ENCODE measurements at regions not wholly inside any gene's neighbourhood (a gene's known extent, or its start where the extent isn't known, plus 50 kb on each side); places are given as distances from the start of the nearest gene placed in this dataset.
"Not testable (repeated sequence)": the region's sequence is repeated elsewhere in the genome, so short reads cannot be mapped to it uniquely, and the experiment has no call there.

- Histone ChIP-seq H2AFZ (ENCODE audit: low read depth, low read length, poor library complexity, severe bottlenecking) (no peak overlapping the region), H3K4me2 (ENCODE audit: low read length) (no peak overlapping the region), H3K36me3 (ENCODE audit: control insufficient read depth in 1 of 2, insufficient read depth in 2 of 2, low read length in 2 of 2) (no peaks in the 10 kb centered on the region), H3K79me2 (ENCODE audit: insufficient read depth, low read length) (no peaks in the 10 kb centered on the region), H3K27ac (ENCODE audit: low read depth, low read length) (no peak overlapping the region), H3K9me3 (ENCODE audit: control insufficient read depth in 1 of 2, insufficient read depth in 1 of 2, low read depth in 1 of 2, low read length in 2 of 2) (peaks cover 14 to 26% of the 10 kb centered on the region in 2 experiments; a peak in 2 of 4 replicates), H3K9ac (ENCODE audit: low read length) (no peak overlapping the region), H3K4me3 (replicated peaks in 1 of 2; ENCODE audit: low read depth in 1 of 2, low read length in 2 of 2) (no peak overlapping the region), H3K9me2 (ENCODE audit: insufficient read depth) (no peaks in the 10 kb centered on the region), H3K4me1 (ENCODE audit: control insufficient read depth in 1 of 2, insufficient read depth in 2 of 2, low read length in 2 of 2) (no peaks in the 10 kb centered on the region), H3K27me3 (ENCODE audit: insufficient read depth, low read length) (no peaks in the 10 kb centered on the region), H4K20me1 (ENCODE audit: insufficient read depth) (no peaks in the 10 kb centered on the region)
- CTCF ChIA-PET = no interaction called here
- TF ChIP-seq, protein P1, sequence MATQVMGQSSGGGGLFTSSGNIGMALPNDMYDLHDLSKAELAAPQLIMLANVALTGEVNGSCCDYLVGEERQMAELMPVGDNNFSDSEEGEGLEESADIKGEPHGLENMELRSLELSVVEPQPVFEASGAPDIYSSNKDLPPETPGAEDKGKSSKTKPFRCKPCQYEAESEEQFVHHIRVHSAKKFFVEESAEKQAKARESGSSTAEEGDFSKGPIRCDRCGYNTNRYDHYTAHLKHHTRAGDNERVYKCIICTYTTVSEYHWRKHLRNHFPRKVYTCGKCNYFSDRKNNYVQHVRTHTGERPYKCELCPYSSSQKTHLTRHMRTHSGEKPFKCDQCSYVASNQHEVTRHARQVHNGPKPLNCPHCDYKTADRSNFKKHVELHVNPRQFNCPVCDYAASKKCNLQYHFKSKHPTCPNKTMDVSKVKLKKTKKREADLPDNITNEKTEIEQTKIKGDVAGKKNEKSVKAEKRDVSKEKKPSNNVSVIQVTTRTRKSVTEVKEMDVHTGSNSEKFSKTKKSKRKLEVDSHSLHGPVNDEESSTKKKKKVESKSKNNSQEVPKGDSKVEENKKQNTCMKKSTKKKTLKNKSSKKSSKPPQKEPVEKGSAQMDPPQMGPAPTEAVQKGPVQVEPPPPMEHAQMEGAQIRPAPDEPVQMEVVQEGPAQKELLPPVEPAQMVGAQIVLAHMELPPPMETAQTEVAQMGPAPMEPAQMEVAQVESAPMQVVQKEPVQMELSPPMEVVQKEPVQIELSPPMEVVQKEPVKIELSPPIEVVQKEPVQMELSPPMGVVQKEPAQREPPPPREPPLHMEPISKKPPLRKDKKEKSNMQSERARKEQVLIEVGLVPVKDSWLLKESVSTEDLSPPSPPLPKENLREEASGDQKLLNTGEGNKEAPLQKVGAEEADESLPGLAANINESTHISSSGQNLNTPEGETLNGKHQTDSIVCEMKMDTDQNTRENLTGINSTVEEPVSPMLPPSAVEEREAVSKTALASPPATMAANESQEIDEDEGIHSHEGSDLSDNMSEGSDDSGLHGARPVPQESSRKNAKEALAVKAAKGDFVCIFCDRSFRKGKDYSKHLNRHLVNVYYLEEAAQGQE (IDR thresholded peaks at IDR 0.05; ENCODE audit: low read depth) = no peak
- TF ChIP-seq TCF7L2 (IDR thresholded peaks at IDR 0.05; ENCODE audit: borderline replicate concordance, extremely low read depth, insufficient read depth, insufficient read length) (no peak), POLR2A (IDR thresholded peaks at IDR 0.05; ENCODE audit: borderline replicate concordance, extremely low read depth, insufficient read depth, insufficient read length) (no peak), CBX3 (IDR thresholded peaks at IDR 0.05; ENCODE audit: low read depth) (no peak), ZFX (IDR thresholded peaks at IDR 0.05) (no peak), ELF1 (IDR thresholded peaks at IDR 0.05; ENCODE audit: borderline replicate concordance, low read depth) (no peak), SIN3A (IDR thresholded peaks at IDR 0.05; ENCODE audit: low read depth) (no peak)
- TF ChIP-seq, protein P2, sequence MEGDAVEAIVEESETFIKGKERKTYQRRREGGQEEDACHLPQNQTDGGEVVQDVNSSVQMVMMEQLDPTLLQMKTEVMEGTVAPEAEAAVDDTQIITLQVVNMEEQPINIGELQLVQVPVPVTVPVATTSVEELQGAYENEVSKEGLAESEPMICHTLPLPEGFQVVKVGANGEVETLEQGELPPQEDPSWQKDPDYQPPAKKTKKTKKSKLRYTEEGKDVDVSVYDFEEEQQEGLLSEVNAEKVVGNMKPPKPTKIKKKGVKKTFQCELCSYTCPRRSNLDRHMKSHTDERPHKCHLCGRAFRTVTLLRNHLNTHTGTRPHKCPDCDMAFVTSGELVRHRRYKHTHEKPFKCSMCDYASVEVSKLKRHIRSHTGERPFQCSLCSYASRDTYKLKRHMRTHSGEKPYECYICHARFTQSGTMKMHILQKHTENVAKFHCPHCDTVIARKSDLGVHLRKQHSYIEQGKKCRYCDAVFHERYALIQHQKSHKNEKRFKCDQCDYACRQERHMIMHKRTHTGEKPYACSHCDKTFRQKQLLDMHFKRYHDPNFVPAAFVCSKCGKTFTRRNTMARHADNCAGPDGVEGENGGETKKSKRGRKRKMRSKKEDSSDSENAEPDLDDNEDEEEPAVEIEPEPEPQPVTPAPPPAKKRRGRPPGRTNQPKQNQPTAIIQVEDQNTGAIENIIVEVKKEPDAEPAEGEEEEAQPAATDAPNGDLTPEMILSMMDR (IDR thresholded peaks at IDR 0.05 in 2 of 3, conservative IDR thresholded peaks at IDR 0.05 in 1 of 3; ENCODE audit: borderline replicate concordance in 1 of 3, insufficient read depth in 1 of 3, low read depth in 2 of 3, low read length in 2 of 3) = no peak
- ATAC-seq = no peak
- POLR2A ChIA-PET = no interaction called here
- DNase-seq (ENCODE audit: low read depth, low spot score) = no peak
- RAD21 ChIA-PET (ENCODE audit: low non-redundant PET in 1 of 2, low total read pairs in 2 of 2, uncharacterized antibody in 2 of 2, unreplicated experiment in 2 of 2) = no interaction called here
- intact Hi-C loops (cut with micrococcal nuclease) = no loop called here
- BruUV-seq (replicated peaks) = no TSS peak
Observed at GRCh38 chr14:26282578-26282977, 315.3 kb downstream of the NOVA1 start.

- BruUV-seq (replicated peaks); H3K27me3 ChIP-seq (ENCODE audit: insufficient read depth, low read length); RAD21 ChIA-PET (ENCODE audit: low non-redundant PET in 1 of 2, low total read pairs in 2 of 2, uncharacterized antibody in 2 of 2, unreplicated experiment in 2 of 2); H3K79me2 ChIP-seq (ENCODE audit: insufficient read depth, low read length); H3K4me2 ChIP-seq (ENCODE audit: low read length); H3K36me3 ChIP-seq (ENCODE audit: control insufficient read depth in 1 of 2, insufficient read depth in 2 of 2, low read length in 2 of 2); H4K20me1 ChIP-seq (ENCODE audit: insufficient read depth); POLR2A ChIA-PET; intact Hi-C loops (cut with micrococcal nuclease); H2AFZ ChIP-seq (ENCODE audit: low read depth, low read length, poor library complexity, severe bottlenecking); H3K9me2 ChIP-seq (ENCODE audit: insufficient read depth); H3K27ac ChIP-seq (ENCODE audit: low read depth, low read length); CTCF ChIA-PET; H3K4me1 ChIP-seq (ENCODE audit: control insufficient read depth in 1 of 2, insufficient read depth in 2 of 2, low read length in 2 of 2); H3K9ac ChIP-seq (ENCODE audit: low read length); ATAC-seq; DNase-seq (ENCODE audit: low read depth, low spot score); H3K4me3 ChIP-seq (replicated peaks in 1 of 2; ENCODE audit: low read depth in 1 of 2, low read length in 2 of 2): not testable (repeated sequence)
- peaks cover 14 to 26% of the 10 kb centered on the region in 2 experiments; a peak in 2 of 4 replicates for H3K9me3 ChIP-seq (ENCODE audit: control insufficient read depth in 1 of 2, insufficient read depth in 1 of 2, low read depth in 1 of 2, low read length in 2 of 2)
Observed at GRCh38 chr14:26282011-26282410, 315.8 kb downstream of the NOVA1 start.

Data from HCT116 (cell line).